HCT116 (cell line): ENCODE measurements at regions not wholly inside any gene's neighbourhood (a gene's known extent, or its start where the extent isn't known, plus 50 kb on each side); places are given as distances from the start of the nearest gene placed in this dataset.

Experiments
- ATAC-seq: fragments of 200-7000 bp; cut with Tn5 transposase; 2 replicates; pipeline ENCODE4 v1.9.1; 2020; ENCODE audit warnings: mild to moderate bottlenecking, moderate library complexity
- BruUV-seq: library from RNA; stranded (reverse); fragments of 400-500 nt; replicated peaks from 2 replicates; lab custom pipeline; 2021; lab: Mats Ljungman, UMichigan
- CTCF ChIA-PET: fragments of 300-600 bp; sonication (Branson Sonifier 250); formaldehyde crosslinking; loops from one replicate; lab custom pipeline; 2021; ENCODE audit warnings: antibody characterized with exemption; lab: Charles Lee
- POLR2A ChIA-PET: fragments of 300-600, 350-600 bp; sonication (Branson Sonifier 250); formaldehyde crosslinking; loops from one replicate; lab custom pipeline; 2021; ENCODE audit warnings: antibody characterized with exemption; lab: Charles Lee
- RAD21 ChIA-PET, 2 experiments: fragments of 300-600 bp; sonication (Branson Sonifier 250); formaldehyde crosslinking; loops; one replicate each; lab custom pipeline; 2023; ENCODE audit warnings: low total read pairs in 2 of 2; ENCODE audit not compliant: uncharacterized antibody in 2 of 2, unreplicated experiment in 2 of 2, low non-redundant PET in 1 of 2; lab: Charles Lee
- DNase-seq: peaks from one replicate; pipeline ENCODE4 v3.0.0-alpha.2; 2010; ENCODE audit warnings: low read depth, low spot score
- H2AFZ ChIP-seq: fragments of 200-600 bp; shearing (Covaris generic), sonication (generic); 2 replicates; pipeline ENCODE4 v1.6.1; 2017; ENCODE audit warnings: low read depth, mixed run types, mixed read lengths, antibody characterized with exemption, low read length; ENCODE audit not compliant: poor library complexity, severe bottlenecking
- H3K27ac ChIP-seq: 2 replicates; pipeline ENCODE4 v1.5.1; 2012; ENCODE audit warnings: low read depth, low read length
- H3K27me3 ChIP-seq: fragments of 200-600 bp; sonication (generic); 2 replicates; pipeline ENCODE4 v1.6.1; 2016; ENCODE audit warnings: mixed run types, low read length, mixed read lengths; ENCODE audit not compliant: insufficient read depth
- H3K36me3 ChIP-seq, 2 experiments: fragments of 200-500 bp in 1 of 2; fragments of 200-600 bp in 1 of 2; sonication (Bioruptor generic) in 1 of 2; sonication (generic) in 1 of 2; 2 replicates each; pipeline versions ENCODE4 v1.5.1 to v1.6.1; 2014 to 2016; ENCODE audit warnings: low read length in 2 of 2, inconsistent platforms in 1 of 2, mixed read lengths in 1 of 2, mixed run types in 1 of 2; ENCODE audit not compliant: insufficient read depth in 2 of 2, control insufficient read depth in 1 of 2
- H3K4me1 ChIP-seq, 2 experiments: fragments of 200-600 bp in 1 of 2; sonication (generic) in 1 of 2; 2 replicates each; pipeline versions ENCODE4 v1.5.1 to v1.6.1; 2012 to 2017; ENCODE audit warnings: low read length in 2 of 2, inconsistent platforms in 1 of 2, mild to moderate bottlenecking in 1 of 2, mixed read lengths in 1 of 2, mixed run types in 1 of 2, moderate library complexity in 1 of 2; ENCODE audit not compliant: insufficient read depth in 2 of 2, control insufficient read depth in 1 of 2
- H3K4me2 ChIP-seq: fragments of 200-600 bp; sonication (generic); 2 replicates; pipeline ENCODE4 v1.6.1; 2017; ENCODE audit warnings: mixed run types, low read length, mixed read lengths
- H3K4me3 ChIP-seq, 2 experiments: fragments of 200-600 bp in 1 of 2; sonication (generic) in 1 of 2; replicated peaks in 1 of 2; 2 replicates each; pipeline ENCODE4 v1.5.1; 2011 to 2016; ENCODE audit warnings: low read length in 2 of 2, control low read depth in 1 of 2, low read depth in 1 of 2, mild to moderate bottlenecking in 1 of 2, mixed read lengths in 1 of 2, mixed run types in 1 of 2
- H3K79me2 ChIP-seq: fragments of 200-600 bp; sonication (generic); 2 replicates; pipeline ENCODE4 v1.6.1; 2017; ENCODE audit warnings: mild to moderate bottlenecking, mixed run types, low read length, moderate library complexity, mixed read lengths; ENCODE audit not compliant: insufficient read depth
- H3K9ac ChIP-seq: fragments of 200-600 bp; sonication (generic); 2 replicates; pipeline ENCODE4 v1.6.1; 2016; ENCODE audit warnings: low read length, mixed read lengths
- H3K9me2 ChIP-seq: fragments of 200-600 bp; sonication (generic), shearing (Covaris generic); 2 replicates; pipeline ENCODE4 v1.6.1; 2017; ENCODE audit warnings: mixed run types, mild to moderate bottlenecking, moderate library complexity; ENCODE audit not compliant: insufficient read depth
- H3K9me3 ChIP-seq, 2 experiments: fragments of 200-500 bp in 1 of 2; fragments of 200-600 bp in 1 of 2; sonication (Bioruptor generic) in 1 of 2; sonication (generic) in 1 of 2; 2 replicates each; pipeline ENCODE4 v1.6.1; 2014 to 2017; ENCODE audit warnings: low read length in 2 of 2, mixed read lengths in 2 of 2, inconsistent platforms in 1 of 2, low read depth in 1 of 2, mild to moderate bottlenecking in 1 of 2, mixed run types in 1 of 2, moderate library complexity in 1 of 2; ENCODE audit not compliant: control insufficient read depth in 1 of 2, insufficient read depth in 1 of 2
- H4K20me1 ChIP-seq: fragments of 200-600 bp; sonication (generic), shearing (Covaris generic); 2 replicates; pipeline ENCODE4 v1.6.1; 2017; ENCODE audit warnings: mixed run types, mild to moderate bottlenecking, moderate library complexity; ENCODE audit not compliant: insufficient read depth
- CTCF ChIP-seq, 3 experiments: fragments of 200-600 bp in 1 of 3; sonication (generic) in 1 of 3; IDR thresholded peaks in 2 of 3; conservative IDR thresholded peaks in 1 of 3; 2 replicates each; pipeline ENCODE4 v1.5.1; 2012 to 2017; ENCODE audit warnings: low read depth in 2 of 3, low read length in 2 of 3, antibody characterized with exemption in 1 of 3, borderline replicate concordance in 1 of 3, control low read depth in 1 of 3, mild to moderate bottlenecking in 1 of 3, mixed read lengths in 1 of 3, mixed run types in 1 of 3, moderate library complexity in 1 of 3; ENCODE audit not compliant: insufficient read depth in 1 of 3
- EZH2 ChIP-seq: fragments of 200-600 bp; sonication (generic); IDR thresholded peaks from 2 replicates; pipeline ENCODE4 v1.6.1; 2017; ENCODE audit warnings: antibody characterized with exemption, mixed run types
- EZH2phosphoT487 ChIP-seq: fragments of 200-600 bp; IDR thresholded peaks from 2 replicates; pipeline ENCODE4 v1.6.1; 2018; ENCODE audit warnings: antibody characterized with exemption, borderline replicate concordance
- FOSL1 ChIP-seq: IDR thresholded peaks from 2 replicates; pipeline ENCODE4 v1.6.1; 2012; ENCODE audit warnings: low read depth
- RAD21 ChIP-seq: IDR thresholded peaks from 2 replicates; pipeline ENCODE4 v1.6.1; 2012; ENCODE audit warnings: low read depth, mild to moderate bottlenecking
- SRF ChIP-seq: IDR thresholded peaks from 2 replicates; pipeline ENCODE4 v1.6.1; 2012; ENCODE audit warnings: low read depth
- YY1 ChIP-seq: IDR thresholded peaks from 2 replicates; pipeline ENCODE4 v1.6.1; 2011; ENCODE audit warnings: low read length, low read depth, moderate library complexity, mild to moderate bottlenecking; ENCODE audit not compliant: insufficient replicate concordance; ENCODE audit errors: extremely low read depth
- intact Hi-C: fragments of 100-400 bp; cut with micrococcal nuclease; formaldehyde crosslinking; loops from 2 replicates; pipeline ENCODE4 v1.10.0; 2022

GRCh38 chr5:143968071-143968878 lies 156.3 kb downstream of the HMHB1 start:
- Histone ChIP-seq H3K9me2 (no peaks in the 10 kb centered on the region), H3K4me1 (no peaks in the 10 kb centered on the region), H3K36me3 (no peaks in the 10 kb centered on the region), H3K27me3 (no peaks in the 10 kb centered on the region), H3K9me3 (no peaks in the 10 kb centered on the region), H3K9ac (no peak overlapping the region)
- RAD21 ChIA-PET: interaction anchor here (0.5 to 0.7 kb wide), 3 partner anchors 840 to 1045 kb away, joined by 3 to 5 read pairs (median 4); no protein-coding TSS in a partner anchor
- intact Hi-C loops: loop anchor here (5.0 kb wide), 3 partner anchors 141 to 1046 kb away; no protein-coding TSS in a partner anchor
- peak; percentile 22 for DNase-seq
- CTCF ChIA-PET: interaction anchor here (0.7 to 1.1 kb wide), 5 partner anchors 10 to 589 kb away, joined by 3 to 5 read pairs (median 3); no protein-coding TSS in a partner anchor
- POLR2A ChIA-PET: no interaction called here
- TF ChIP-seq EZH2 (no peak), CTCF (IDR thresholded peaks at IDR 0.05 in 2 of 3, conservative IDR thresholded peaks at IDR 0.05 in 1 of 3; ENCODE audit: borderline replicate concordance in 1 of 3, insufficient read depth in 1 of 3, low read depth in 2 of 3, low read length in 2 of 3) (peak; percentile 42 to 66 (median 50); a peak in 4 of 6 replicates), SRF (no peak), EZH2phosphoT487 (no peak), RAD21 (peak; percentile 67), YY1 (no peak), FOSL1 (no peak)
- TF ChIP-seq, all 23 proteins: peak for 2
- H4K20me1 ChIP-seq: no peaks in the 10 kb centered on the region
- H3K4me2 ChIP-seq: no peak overlapping the region
- BruUV-seq: no TSS peak
- peak; percentile 78 for ATAC-seq
- H3K4me3 ChIP-seq: no peak overlapping the region
- no peaks in the 10 kb centered on the region for H3K79me2 ChIP-seq
- H3K27ac ChIP-seq: no peak overlapping the region
- H2AFZ ChIP-seq: no peak overlapping the region
